ENCODE measurements at regions not wholly inside any gene's neighbourhood (a gene's known extent, or its start where the extent isn't known, plus 50 kb on each side); places are given as distances from the start of the nearest gene placed in this dataset.

DNA sequence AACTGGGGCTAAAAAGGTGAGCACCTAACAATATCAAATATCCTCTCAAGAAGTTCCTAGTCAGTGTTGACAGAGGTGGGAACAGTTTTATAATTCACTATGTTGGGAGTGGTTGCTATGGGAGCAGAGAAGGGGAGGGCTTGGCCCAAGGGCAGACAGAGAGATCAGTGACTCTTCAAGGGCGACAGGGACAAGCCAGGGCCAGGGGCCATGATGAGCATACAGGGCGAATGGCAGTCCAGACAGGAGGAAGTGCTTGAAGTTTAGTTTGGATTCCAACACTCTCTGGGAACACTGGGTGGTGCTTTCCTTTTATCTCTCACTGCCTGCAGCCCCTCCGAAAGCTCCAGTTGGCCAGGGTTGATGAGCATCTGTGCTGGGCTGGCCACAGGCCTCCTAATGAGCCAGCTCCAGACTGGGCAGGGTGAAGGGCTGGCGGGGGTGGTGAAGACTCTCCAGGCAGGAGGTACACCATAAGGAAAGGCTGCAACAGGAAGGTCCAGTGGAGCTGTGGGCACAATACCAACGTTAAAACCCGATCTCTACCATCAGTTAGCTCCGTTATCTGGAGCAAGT, 111.3 kb downstream of the TMEM174 start:
- no peak for TF ChIP-seq POLR2A (IDR thresholded peaks at IDR 0.05)
- TF ChIP-seq, protein P1, sequence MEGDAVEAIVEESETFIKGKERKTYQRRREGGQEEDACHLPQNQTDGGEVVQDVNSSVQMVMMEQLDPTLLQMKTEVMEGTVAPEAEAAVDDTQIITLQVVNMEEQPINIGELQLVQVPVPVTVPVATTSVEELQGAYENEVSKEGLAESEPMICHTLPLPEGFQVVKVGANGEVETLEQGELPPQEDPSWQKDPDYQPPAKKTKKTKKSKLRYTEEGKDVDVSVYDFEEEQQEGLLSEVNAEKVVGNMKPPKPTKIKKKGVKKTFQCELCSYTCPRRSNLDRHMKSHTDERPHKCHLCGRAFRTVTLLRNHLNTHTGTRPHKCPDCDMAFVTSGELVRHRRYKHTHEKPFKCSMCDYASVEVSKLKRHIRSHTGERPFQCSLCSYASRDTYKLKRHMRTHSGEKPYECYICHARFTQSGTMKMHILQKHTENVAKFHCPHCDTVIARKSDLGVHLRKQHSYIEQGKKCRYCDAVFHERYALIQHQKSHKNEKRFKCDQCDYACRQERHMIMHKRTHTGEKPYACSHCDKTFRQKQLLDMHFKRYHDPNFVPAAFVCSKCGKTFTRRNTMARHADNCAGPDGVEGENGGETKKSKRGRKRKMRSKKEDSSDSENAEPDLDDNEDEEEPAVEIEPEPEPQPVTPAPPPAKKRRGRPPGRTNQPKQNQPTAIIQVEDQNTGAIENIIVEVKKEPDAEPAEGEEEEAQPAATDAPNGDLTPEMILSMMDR (IDR thresholded peaks at IDR 0.05) = no peak
